Right hindlimb (tissue), 1 donor: ENCODE measurements at regions not wholly inside any gene's neighbourhood (a gene's known extent, or its start where the extent isn't known, plus 50 kb on each side); places are given as distances from the start of the nearest gene placed in this dataset.
A peak's percentile ranks its signal among the peaks of the same experiment; 100 is the strongest.

Experiments
- DNase-seq: peaks from one replicate; pipeline ENCODE4 v3.0.0-alpha.2; 2018

- no peak for DNase-seq
Measured at GRCh38 chr12:90390947-90391346, 564.0 kb downstream of the CCER1 start.

DNA sequence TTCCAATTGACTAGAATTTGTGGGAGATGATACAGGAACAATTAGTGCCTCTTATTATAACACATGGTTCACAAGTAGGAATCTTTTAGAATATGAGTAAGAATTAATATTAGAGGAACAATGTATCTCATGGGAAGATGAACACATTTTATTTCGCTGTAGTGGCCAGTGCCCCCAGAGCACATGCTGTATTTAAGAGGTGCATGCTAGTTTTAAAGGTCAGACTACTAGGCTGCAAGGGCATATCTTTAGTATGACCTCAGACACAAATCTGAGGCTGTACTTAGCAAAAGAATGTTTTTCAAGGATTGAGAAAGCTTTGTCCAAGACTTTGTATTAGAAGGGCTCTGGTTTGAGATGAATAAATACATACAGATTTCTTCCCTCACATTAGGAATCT, 586.9 kb downstream of the CCER1 start:
- DNase-seq: no peak

DNA sequence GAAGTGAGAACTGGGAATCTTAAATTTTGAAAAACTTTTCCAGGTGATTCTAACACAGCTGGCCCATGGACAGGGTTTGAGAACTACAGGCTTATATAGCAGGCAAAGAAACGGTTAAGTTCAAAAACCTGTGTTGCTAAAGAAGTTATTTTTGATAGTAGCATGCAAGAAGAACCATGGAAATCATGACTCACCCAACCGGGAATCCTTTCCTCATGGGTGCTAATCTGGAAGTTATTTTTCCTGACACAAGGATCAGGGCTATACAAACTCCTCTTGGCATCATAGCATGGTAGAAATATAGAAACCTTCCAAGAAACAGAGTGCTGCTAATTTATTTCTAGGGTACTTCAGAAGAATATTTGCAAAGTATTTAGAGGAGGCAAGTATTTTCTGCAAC, 588.7 kb downstream of the CCER1 start:
- peak; percentile 20 for DNase-seq

GRCh38 chr12:90360300-90360699, 594.7 kb downstream of the CCER1 start:
- no peak for DNase-seq

DNA sequence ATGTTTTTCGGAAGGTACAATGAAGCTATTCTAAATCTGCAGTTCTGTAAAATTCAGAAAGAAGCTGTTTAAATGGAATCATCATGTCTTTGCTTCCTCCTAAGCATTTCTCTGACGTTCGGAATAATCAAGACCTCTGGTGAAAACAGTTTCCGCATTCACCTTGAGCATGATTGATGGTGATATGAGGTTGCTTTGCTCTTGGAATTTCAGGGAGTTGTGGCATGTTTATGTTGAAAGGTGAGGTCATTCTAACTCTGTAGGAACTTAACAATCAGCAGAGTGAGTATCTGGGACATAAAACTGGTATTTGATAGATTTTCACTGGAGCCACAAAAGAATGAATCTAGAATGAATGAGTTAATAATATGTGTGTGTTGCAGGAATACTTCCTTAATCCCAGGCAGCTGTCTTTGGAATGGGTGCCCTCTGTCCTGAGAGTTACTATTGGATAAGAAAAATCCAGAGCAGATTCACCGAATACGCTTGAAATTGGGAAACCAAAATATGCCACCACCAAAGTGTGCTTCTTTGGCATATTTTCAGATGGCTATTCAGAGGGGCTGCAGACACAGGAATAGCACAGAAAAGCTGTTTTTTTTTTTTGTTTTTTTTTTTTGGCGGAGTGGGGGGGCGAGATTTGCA, 599.1 kb downstream of the CCER1 start:
- DNase-seq: no peak

- DNase-seq: no peak
Measured at GRCh38 chr12:90343966-90344365, 611.0 kb downstream of the CCER1 start.

DNA sequence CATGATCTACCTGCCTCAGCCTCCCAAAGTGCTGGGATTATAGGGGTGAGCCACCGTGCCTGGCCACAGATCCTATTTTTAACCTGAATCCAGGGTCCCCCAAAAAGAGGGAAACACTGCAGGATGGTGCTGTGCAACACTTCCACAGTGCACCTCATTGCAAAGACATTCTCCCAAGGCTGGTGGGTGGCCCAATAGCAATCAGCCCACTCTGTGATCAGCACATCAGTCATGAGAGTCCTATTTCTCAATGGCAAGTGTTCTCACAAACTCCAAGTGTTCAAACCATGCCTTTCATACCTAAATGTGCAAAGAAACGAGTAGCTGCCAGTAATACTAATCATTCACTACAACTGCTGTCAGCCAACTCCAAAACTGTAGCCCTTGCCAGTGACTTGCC, 612.9 kb downstream of the CCER1 start:
- no peak for DNase-seq

GRCh38 chr12:90339837-90340236, 615.1 kb downstream of the CCER1 start:
- no peak for DNase-seq

GRCh38 chr12:90338365-90338764, 616.6 kb downstream of the CCER1 start:
- DNase-seq: no peak

- no peak for DNase-seq
Measured at GRCh38 chr12:90337018-90337417, 618.0 kb downstream of the CCER1 start.

GRCh38 chr12:90335566-90335965, 619.4 kb downstream of the CCER1 start:
- no peak for DNase-seq

DNA sequence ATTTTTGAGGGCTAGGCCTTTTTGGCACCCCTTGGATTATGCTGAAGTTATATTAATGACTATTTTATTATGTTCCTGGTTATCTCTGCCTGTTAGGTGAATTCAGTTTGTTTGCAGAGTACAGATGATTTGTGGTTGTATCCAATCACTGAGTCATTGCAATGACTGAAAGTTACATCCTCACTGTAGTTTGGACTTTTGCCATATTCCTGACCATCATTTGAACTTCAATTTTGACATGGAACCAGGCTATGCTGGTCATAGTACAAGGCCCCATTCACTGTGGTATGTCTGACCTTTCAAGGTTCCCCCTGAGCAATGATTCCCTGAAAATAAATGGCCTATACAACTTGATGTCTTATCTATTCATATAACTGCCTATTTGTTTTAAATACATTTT, 621.0 kb downstream of the CCER1 start:
- no peak for DNase-seq

GRCh38 chr12:90333424-90333823, 621.6 kb downstream of the CCER1 start:
- DNase-seq: no peak

DNA sequence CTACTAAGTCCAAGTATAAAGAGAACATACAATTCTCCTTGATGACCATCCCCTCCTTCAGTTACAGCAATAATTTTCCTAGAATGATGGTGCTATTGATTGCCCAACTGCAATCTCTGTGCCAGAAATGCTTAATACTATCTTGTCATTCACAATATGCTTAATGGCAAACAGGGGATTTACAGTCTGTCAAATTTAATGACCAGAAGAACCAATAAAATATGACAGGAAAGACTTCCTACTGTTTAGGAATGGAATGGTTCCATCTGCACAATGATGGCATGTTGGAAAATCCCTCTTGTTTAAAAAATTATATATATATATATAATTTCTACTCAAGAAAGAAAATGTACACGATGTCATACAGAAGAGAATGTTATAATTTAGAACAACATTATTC, 623.2 kb downstream of the CCER1 start:
- DNase-seq: no peak

DNA sequence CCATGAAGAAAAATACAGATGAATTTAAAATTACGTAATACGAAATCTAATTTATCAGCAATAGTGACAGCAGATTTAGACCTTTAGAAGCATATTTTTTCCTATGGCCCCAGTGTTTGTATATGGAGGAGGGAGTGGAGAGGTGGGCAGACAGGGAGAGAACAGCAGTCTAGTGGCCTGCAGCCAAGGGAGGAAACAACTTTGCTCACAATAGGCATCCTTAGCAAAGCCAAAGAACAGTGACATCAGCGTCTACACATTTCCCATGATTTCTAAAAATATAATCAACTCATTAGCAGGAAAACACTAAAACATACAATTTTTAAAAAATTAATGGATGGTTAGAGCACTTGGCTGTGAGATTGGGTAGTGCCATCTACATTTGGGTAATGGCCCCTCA, 622.6 kb upstream of the ATP2B1 start:
- DNase-seq: no peak

DNA sequence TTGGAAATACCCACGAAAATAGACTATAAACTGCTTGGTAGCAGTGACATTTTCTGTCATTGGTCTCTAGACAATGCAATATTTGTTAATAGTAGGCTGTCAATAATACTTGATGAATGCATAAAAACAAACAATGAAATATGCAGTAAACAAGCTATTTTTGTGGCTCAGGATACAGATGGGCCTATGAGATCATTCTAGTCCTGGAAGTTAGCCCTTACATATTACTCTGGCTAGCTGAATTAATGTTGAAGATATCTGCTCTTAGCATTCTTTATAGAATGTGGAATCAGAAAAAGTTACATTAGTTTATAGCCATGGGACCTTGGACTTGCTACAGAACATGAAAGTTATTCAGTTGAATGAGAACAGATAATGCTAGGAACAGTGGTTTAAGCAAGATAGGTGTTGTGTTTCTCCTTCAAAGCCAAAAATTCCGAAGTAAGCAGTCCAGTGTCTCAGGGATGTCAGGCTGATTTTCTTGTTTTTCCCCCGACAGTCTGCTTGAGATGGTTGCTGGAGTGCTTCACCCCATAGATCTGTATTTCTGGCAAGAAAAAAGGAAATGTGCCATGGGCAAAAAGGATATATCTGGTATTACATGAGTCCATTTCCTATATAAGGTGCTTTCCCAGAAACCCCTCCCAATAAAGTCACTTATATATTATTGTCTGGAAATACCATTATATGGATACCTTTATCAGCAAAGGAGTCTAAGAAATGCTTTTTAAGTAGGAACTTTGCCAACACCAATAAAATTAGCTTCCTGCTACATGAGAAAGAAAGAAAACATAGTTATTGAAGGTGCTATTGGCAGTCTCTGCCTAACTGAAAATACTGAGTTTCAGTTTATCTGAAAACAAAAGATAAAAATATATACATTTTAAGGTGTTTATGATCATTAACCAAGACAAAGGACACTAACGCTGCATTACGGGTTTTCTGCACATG, 619.4 kb upstream of the ATP2B1 start:
- DNase-seq: no peak

DNA sequence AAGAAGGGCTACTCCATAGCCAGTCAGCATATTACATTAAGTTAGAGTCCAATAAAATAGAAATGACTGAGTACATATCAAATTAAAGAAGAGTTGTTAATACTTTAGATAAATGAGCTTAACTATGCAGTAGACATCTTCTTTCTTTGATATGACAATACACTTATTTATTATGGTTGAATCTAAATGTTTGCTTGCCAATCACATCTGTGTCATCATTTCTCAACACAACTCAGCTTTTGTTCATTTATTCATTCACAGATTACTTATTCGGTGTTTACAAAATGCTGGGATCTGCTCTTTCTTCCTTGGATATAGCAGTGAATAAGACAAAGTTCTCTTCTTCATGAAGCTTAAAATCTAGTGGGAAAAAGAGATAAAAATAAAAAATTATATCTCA, 614.6 kb upstream of the ATP2B1 start:
- DNase-seq: no peak

DNA sequence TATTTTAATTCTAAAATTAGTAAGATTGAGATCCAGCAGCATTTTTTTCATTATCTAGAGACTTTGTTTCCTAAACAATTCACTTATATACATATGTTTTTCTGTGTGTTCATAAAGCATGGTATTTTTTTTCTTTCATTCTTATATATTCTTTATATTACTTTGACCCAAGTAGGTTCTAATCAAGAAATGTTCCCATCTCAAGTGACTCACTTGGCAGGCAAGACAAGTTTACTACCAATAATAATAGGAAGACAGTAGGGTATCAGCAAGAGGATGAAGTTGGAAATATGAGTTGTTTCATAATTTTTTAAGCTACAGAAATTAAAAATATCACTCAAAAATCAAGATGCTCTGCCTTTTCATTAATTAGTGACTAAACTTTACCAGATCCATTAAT, 613.4 kb upstream of the ATP2B1 start:
- no peak for DNase-seq

DNA sequence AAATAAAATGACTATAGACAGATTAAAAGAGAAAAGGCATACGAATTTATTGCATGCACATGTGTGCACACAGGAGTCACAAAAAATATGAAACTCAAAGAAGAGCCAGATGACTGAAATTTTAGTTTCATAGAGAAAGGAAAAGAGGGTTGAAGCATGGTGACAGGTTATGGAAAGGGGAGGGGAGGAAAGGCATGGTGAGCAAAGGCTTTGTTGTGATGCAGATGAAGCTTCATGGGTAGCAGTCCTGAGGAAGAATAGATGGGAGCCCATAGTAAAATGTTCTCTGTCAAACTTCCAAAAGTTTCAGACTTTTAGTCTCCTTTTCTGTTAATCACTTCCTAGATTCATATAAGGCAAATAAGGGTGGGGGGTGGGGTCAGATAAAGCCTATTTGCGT, 612.7 kb upstream of the ATP2B1 start:
- DNase-seq: no peak

DNA sequence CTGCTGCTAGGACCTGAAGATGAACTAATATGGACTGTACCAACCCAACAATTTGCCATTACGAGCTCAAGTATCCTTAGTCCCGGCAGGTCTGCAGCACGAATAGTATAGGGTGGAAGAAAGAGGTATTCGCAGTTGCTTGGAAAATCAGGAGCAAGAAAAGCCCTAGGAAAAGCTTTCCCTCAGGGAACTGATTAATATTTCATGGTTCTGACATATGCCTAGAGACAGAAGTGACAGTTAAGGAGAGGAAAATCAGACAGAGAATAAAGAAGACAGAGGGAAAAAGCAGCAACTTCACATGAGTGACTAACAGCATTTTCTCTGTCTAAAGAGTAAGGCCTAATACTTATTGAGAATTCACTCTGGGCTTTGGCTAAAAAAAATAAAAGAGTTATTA, 602.9 kb upstream of the ATP2B1 start:
- no peak for DNase-seq

GRCh38 chr12:90305379-90305778, 596.7 kb upstream of the ATP2B1 start:
- DNase-seq: no peak

GRCh38 chr12:90304231-90304630, 595.6 kb upstream of the ATP2B1 start:
- DNase-seq: no peak

- no peak for DNase-seq
Measured at GRCh38 chr12:90303771-90304170, 595.1 kb upstream of the ATP2B1 start.

DNA sequence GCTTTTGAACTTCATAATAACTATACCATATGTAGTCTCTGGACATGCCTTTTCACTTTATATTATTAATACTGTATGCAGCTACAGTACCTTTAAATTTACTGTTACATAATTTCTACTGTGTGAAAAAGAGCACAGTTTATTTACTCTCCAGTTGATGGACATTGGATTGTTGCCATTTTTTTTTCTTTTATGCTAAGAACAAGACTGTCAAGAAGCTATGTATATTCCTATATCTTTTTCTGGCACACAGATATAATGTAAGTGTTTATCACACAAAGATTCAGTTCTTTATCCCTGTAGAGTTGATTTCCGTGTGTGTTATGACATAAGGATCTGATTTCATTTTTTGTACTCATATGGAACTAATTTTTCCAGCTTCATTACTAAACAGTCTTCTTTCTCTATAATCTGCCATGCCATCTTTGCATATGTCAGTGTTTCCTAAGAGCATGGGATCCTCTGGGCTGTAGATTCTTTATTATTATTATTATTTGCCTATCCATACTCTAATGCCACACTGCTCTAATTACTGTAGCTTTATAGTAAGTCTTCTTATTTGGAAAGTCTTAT, 593.0 kb upstream of the ATP2B1 start:
- no peak for DNase-seq
